GM18517 (cell line): ENCODE measurements at regions not wholly inside any gene's neighbourhood (a gene's known extent, or its start where the extent isn't known, plus 50 kb on each side); places are given as distances from the start of the nearest gene placed in this dataset.

ENCODE experiments used
- ATAC-seq: cut with Tn5 transposase; IDR thresholded peaks from one replicate; pipeline ENCODE4 v1.9.1; 2021; ENCODE audit warnings: mild to moderate bottlenecking, moderate library complexity; ENCODE audit not compliant: unreplicated experiment

GRCh38 chr4:30924495-30924894, 204.3 kb downstream of the PCDH7 start:
- no peak for ATAC-seq

- no peak for ATAC-seq
Observed at GRCh38 chr4:30929649-30930048, 209.5 kb downstream of the PCDH7 start.

DNA sequence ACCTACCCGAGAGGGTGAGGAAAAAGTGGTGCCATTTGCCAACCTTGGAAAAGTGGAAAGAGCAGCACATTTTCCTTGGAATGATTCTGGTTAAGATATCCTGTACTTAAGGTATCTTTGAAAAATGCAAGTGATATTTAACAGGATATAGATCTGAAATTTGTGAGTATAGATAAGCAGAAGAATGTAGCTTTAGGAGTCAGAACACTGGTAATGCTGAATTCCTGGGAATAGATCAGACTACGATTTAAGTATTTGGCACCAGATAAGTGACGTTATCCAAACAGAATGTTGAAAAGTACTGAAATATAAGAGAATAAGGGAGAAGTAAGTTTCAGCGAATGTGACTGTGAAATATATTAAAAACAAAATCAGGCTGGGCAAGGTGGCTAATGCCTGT, 210.1 kb downstream of the PCDH7 start:
- ATAC-seq: no peak

GRCh38 chr4:30932581-30932980, 212.4 kb downstream of the PCDH7 start:
- ATAC-seq: no peak

DNA sequence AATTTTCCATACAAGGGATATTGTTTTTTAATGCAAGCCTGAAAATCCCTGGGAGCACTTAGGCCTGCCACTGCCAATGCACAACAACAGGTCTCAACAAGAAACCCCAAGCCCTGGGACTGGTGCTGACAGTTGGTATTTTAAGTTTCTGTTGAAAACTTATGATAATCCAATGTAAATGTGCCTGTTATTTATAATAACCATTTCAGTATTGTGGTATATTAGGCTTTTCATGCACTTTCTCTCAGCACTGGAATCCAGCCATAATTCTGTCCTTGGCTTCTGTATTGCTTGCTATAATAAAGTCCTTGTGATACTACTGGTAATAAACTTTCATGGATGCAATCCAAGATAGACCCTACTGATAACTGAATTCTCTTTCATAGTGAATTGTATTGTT, 218.9 kb downstream of the PCDH7 start:
- no peak for ATAC-seq

- ATAC-seq: no peak
Observed at GRCh38 chr4:30939684-30940083, 219.5 kb downstream of the PCDH7 start.

DNA sequence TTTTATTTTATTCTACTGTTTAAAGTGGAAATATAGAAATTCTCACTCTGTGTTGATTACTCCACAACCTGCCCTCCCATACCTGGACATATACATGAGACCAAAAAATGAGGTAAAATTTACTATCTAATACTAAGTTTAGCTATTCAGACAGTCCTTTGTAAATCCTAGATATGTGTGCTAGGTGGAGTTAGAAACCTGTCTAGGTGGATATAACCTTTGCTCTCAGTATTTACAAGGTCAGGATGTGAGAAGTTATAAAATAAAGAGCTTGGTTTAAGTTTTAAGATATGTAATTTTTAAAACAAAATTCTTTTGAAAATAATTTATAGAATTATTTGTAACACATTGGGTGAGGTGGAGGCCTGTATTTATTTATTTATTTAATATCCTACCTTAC, 221.5 kb downstream of the PCDH7 start:
- ATAC-seq: no peak

- no peak for ATAC-seq
Observed at GRCh38 chr4:30943356-30943755, 223.2 kb downstream of the PCDH7 start.

- ATAC-seq: no peak
Observed at GRCh38 chr4:30945586-30945985, 225.4 kb downstream of the PCDH7 start.

DNA sequence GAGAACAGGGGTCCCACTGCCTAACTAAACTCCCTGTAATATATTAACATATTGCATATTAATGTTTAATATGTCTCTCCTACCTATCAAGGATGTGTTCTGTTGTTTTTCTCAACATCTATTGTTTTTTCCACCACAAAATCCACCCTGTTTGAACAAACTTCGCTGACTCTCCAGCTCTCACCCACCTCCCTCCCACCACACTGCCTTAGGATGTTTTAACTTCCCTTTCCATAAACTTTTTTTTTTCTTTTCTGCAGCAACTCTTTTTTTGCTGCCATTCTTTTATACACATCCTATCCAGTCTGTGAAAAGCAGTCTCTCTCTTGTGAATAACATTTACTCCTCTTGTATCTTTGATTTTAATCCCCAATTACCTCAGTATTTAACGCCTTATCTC, 226.1 kb downstream of the PCDH7 start:
- ATAC-seq: no peak

GRCh38 chr4:30948653-30949052, 228.5 kb downstream of the PCDH7 start:
- no peak for ATAC-seq

DNA sequence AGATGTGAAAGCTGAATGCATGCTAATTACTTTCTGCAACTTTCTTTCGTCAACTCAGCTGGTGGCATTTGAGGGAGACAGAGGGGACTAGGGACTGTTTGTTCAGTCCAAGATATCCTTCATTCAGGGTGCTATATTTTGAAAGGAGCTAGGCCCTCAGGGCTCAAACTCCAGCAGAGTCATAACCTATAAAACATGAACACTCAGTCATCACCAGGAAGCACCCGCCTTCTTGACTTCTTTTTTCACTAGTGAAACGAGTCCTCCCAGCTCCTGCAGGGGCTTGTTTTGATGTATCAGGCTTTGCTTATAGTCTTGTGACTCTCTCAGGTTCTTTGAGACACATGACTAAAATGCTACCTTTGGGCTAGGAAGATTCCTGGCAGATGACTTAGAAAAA, 230.6 kb downstream of the PCDH7 start:
- ATAC-seq: no peak

DNA sequence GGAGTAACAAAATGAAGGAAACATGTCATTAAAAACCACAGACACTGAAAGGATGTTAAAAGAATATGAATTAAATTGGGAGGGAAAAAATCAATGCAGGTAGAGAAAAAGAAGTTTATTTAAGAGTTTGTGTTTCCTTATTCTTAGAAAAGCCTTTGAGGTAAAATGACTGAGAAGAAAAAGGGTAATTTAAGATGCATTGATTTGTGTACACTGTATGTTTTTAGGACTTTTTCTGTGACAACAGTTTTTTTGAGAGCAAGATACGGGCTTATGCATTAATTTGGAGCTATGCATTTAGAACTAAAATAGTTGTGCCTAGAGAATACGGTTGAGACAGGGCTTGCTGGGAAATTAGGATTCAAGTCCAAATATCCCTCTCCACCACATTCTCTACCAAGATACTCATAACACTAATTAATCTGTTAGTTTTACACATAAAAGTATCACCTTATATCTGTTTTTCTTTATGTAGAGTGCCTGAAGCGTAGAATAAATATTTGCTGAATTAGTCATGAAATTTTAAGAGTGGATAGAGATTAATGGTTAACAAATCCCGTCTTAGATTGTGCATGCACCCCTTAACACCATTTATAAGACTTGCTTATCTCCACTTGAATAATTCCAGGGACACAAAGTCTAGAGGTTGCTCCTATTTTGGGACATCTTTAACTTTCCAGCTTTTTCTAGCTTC, 232.5 kb downstream of the PCDH7 start:
- no peak for ATAC-seq

DNA sequence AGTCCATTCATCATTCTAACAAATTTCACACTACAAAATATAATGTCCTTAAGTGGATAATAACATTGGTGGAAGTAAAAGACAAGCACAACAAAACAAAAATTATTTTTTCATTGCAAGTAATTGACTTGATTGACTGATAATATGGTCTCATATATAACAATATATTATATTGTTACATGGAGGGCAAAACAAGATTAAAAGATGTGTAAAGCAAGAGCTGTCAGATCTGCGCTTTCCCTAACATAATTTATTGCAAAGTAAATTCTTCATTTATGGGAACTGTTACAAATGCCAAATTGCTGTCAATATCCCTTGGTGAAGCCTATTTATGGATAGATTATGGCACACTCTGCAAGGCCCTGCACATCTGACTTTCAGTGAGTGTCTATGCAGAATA, 233.6 kb downstream of the PCDH7 start:
- no peak for ATAC-seq

GRCh38 chr4:30956916-30957315, 236.7 kb downstream of the PCDH7 start:
- ATAC-seq: no peak

GRCh38 chr4:30957706-30958105, 237.5 kb downstream of the PCDH7 start:
- no peak for ATAC-seq

DNA sequence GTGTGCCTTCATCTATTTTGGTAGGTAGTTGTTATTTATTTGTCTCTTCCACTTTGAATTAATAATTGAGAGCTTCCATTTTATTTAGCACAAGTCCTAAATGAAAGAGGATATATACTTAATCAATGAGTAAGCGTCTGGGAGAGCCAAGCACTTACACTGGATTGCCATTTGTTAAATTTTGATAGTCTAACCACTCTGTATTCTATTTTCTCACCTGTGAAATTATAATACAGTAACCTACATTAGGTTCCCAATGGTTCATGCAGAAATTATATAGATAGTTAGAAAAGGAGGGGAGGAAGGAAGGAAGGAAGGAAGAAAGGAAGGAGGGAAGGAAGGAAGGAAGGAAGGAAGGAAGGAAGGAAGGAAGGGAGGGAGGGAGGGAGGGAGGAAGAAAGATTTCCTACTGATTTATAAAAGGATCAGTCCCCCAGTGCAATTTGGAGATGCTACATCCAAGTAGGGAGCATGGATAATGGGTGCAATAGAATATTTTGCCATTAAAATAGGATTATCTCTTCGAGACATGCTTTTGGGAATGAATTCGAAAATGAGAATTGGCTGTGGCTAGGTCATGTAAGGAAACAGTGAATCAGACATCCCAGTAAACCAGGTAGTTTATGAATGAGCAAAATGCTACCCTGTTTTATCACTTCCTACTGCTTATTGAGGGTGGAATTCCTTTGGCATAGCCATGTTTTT, 239.8 kb downstream of the PCDH7 start:
- no peak for ATAC-seq

- ATAC-seq: no peak
Observed at GRCh38 chr4:30962939-30963338, 242.8 kb downstream of the PCDH7 start.

DNA sequence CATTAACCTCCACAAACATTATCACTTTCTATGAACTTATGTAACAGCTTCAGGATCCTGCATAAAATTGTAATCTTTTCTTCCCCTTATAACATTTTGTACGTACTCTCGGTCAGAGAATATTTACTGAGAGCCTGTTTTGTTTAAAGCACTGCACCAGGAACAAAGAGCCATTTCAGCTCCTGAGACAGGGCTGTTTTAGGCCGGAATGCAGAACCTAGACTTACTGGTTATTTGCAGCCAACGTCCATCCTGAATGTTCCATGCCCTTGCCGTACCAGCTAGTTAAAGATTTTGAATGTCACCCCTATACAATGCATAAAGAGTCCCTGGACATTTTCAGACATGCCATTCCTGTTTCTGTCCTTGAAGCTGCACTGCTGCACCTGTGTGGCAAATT, 248.8 kb downstream of the PCDH7 start:
- ATAC-seq: no peak

DNA sequence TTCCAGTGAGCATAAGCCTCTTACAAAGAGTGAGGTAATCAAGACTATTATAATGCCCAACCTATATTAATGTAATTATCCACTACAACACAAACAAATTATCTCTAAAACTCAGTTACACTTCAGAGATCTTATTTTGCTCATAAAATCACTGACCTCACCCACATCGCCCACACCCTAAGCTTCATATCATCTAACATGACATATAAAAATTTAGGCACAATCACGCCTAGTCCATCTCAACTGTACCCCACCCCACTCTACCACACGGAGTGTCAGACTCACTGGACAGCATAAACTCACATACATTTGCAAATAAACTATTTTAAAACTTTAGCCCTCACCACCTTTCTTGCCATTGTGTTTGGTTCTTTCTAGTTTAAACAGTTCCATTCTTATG, 252.4 kb downstream of the PCDH7 start:
- ATAC-seq: no peak

GRCh38 chr4:30973993-30974392, 253.8 kb downstream of the PCDH7 start:
- ATAC-seq: no peak

- ATAC-seq: no peak
Observed at GRCh38 chr4:30979402-30979801, 259.2 kb downstream of the PCDH7 start.

- ATAC-seq: no peak
Observed at GRCh38 chr4:30989508-30989907, 269.3 kb downstream of the PCDH7 start.
